A673 (cell line): ENCODE measurements at regions not wholly inside any gene's neighbourhood (a gene's known extent, or its start where the extent isn't known, plus 50 kb on each side); places are given as distances from the start of the nearest gene placed in this dataset.

Experiments
- BruUV-seq: library from RNA; stranded (reverse); fragments of 400-500 nt; replicated peaks from 2 replicates; lab custom pipeline; 2021; lab: Mats Ljungman, UMichigan
- CTCF ChIA-PET: fragments of 300-600 bp; sonication (Branson Sonifier 250); formaldehyde crosslinking; loops from one replicate; lab custom pipeline; 2022; ENCODE audit warnings: antibody characterized with exemption; lab: Charles Lee
- POLR2A ChIA-PET: fragments of 300-600 bp; sonication (Branson Sonifier 250); formaldehyde crosslinking; loops from one replicate; lab custom pipeline; 2022; ENCODE audit warnings: antibody characterized with exemption; ENCODE audit not compliant: low non-redundant PET; lab: Charles Lee
- DNase-seq: peaks from one replicate; pipeline ENCODE4 v3.0.0-alpha.2; 2015; ENCODE audit warnings: low spot score
- H3K27ac ChIP-seq: fragments of 200-600 bp; sonication (generic); 2 replicates; pipeline ENCODE4 v1.5.1; 2016; ENCODE audit warnings: mixed run types, low read depth, mild to moderate bottlenecking, mixed read lengths, antibody characterized with exemption, low read length; ENCODE audit not compliant: poor library complexity, severe bottlenecking
- H3K27me3 ChIP-seq: fragments of 200-600 bp; sonication (generic); replicated peaks from 2 replicates; pipeline ENCODE4 v1.6.1; 2017; ENCODE audit warnings: mixed run types, low read depth, mild to moderate bottlenecking, mixed read lengths, antibody characterized with exemption, low read length; ENCODE audit not compliant: insufficient read depth, poor library complexity
- H3K36me3 ChIP-seq: fragments of 200-600 bp; sonication (generic); 2 replicates; pipeline ENCODE4 v1.6.1; 2016; ENCODE audit warnings: mixed run types, mild to moderate bottlenecking, mixed read lengths, antibody characterized with exemption, low read length; ENCODE audit not compliant: insufficient read depth, poor library complexity, severe bottlenecking
- H3K4me1 ChIP-seq: fragments of 200-600 bp; sonication (generic); 2 replicates; pipeline ENCODE4 v1.6.1; 2017; ENCODE audit warnings: mixed run types, mild to moderate bottlenecking, mixed read lengths, antibody characterized with exemption, low read length; ENCODE audit not compliant: insufficient read depth, poor library complexity, severe bottlenecking
- H3K4me3 ChIP-seq: fragments of 200-600 bp; sonication (generic); 2 replicates; pipeline ENCODE4 v1.5.1; 2016; ENCODE audit warnings: low read depth, mixed run types, mild to moderate bottlenecking, mixed read lengths, low read length; ENCODE audit not compliant: poor library complexity, severe bottlenecking
- H3K9me3 ChIP-seq: fragments of 200-600 bp; sonication (generic); 2 replicates; pipeline ENCODE4 v1.6.1; 2016; ENCODE audit warnings: mixed run types, low read depth, mild to moderate bottlenecking, mixed read lengths, antibody characterized with exemption, low read length; ENCODE audit not compliant: poor library complexity, severe bottlenecking
- EZH2 ChIP-seq: fragments of 200-600 bp; sonication (generic); IDR thresholded peaks from 2 replicates; pipeline ENCODE4 v1.6.1; 2017; ENCODE audit warnings: borderline replicate concordance, low read depth, mild to moderate bottlenecking, mixed read lengths, antibody characterized with exemption, low read length; ENCODE audit not compliant: poor library complexity, severe bottlenecking
- intact Hi-C: fragments of 100-400 bp; cut with micrococcal nuclease; formaldehyde crosslinking; loops from one replicate; pipeline ENCODE4 v1.10.0; 2022; ENCODE audit not compliant: unreplicated experiment
- TF ChIP-seq, protein P1 (sequence below): fragments of 300-800, 200-600 bp; sonication (generic); conservative IDR thresholded peaks from 2 replicates; pipeline ENCODE4 v1.5.1; 2017; ENCODE audit warnings: low read depth, mild to moderate bottlenecking, antibody characterized with exemption, low read length, moderate library complexity, mixed read lengths

GRCh38 chr1:187275985-187276575, 447.3 kb downstream of the PLA2G4A start:
- POLR2A ChIA-PET = no interaction called here
- no peak overlapping the region for H3K27ac ChIP-seq
- DNase-seq = no peak
- no peaks in the 10 kb centered on the region for H3K27me3 ChIP-seq
- H3K4me3 ChIP-seq = no peak overlapping the region
- TF ChIP-seq, protein P1, sequence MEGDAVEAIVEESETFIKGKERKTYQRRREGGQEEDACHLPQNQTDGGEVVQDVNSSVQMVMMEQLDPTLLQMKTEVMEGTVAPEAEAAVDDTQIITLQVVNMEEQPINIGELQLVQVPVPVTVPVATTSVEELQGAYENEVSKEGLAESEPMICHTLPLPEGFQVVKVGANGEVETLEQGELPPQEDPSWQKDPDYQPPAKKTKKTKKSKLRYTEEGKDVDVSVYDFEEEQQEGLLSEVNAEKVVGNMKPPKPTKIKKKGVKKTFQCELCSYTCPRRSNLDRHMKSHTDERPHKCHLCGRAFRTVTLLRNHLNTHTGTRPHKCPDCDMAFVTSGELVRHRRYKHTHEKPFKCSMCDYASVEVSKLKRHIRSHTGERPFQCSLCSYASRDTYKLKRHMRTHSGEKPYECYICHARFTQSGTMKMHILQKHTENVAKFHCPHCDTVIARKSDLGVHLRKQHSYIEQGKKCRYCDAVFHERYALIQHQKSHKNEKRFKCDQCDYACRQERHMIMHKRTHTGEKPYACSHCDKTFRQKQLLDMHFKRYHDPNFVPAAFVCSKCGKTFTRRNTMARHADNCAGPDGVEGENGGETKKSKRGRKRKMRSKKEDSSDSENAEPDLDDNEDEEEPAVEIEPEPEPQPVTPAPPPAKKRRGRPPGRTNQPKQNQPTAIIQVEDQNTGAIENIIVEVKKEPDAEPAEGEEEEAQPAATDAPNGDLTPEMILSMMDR = no peak
- TF ChIP-seq EZH2 = no peak
- H3K9me3 ChIP-seq = no peaks in the 10 kb centered on the region
- no TSS peak for BruUV-seq
- H3K4me1 ChIP-seq = peaks cover 19% of the 10 kb centered on the region
- H3K36me3 ChIP-seq = no peaks in the 10 kb centered on the region
- intact Hi-C loops = no loop called here
- CTCF ChIA-PET = no interaction called here

- no peak for DNase-seq
- intact Hi-C loops = no loop called here
- Histone ChIP-seq H3K27ac (no peak overlapping the region), H3K4me1 (peaks cover 19% of the 10 kb centered on the region), H3K36me3 (no peaks in the 10 kb centered on the region), H3K27me3 (no peaks in the 10 kb centered on the region), H3K4me3 (no peak overlapping the region), H3K9me3 (no peaks in the 10 kb centered on the region)
- ChIA-PET CTCF (no interaction called here), POLR2A (no interaction called here)
- TF ChIP-seq, protein P1 = no peak
- TF ChIP-seq EZH2 = no peak
- BruUV-seq = no TSS peak
Measured at GRCh38 chr1:187276677-187277076, 447.9 kb downstream of the PLA2G4A start.

GRCh38 chr1:187280031-187280430, 451.3 kb downstream of the PLA2G4A start:
- ChIA-PET CTCF (no interaction called here), POLR2A (interaction anchor here (0.7 kb wide), 1 partner anchor 558 kb away, joined by 3 read pairs; no protein-coding TSS in a partner anchor)
- intact Hi-C loops = no loop called here
- TF ChIP-seq EZH2 = no peak
- TF ChIP-seq, protein P1 = no peak
- no peak for DNase-seq
- no peaks in the 10 kb centered on the region for H3K27me3 ChIP-seq
- H3K4me1 ChIP-seq = peaks cover 19% of the 10 kb centered on the region
- no peak overlapping the region for H3K4me3 ChIP-seq
- no peaks in the 10 kb centered on the region for H3K9me3 ChIP-seq
- no TSS peak for BruUV-seq
- H3K36me3 ChIP-seq = no peaks in the 10 kb centered on the region
- no peak overlapping the region for H3K27ac ChIP-seq
